22Rv1 (cell line): ENCODE measurements at regions not wholly inside any gene's neighbourhood (a gene's known extent, or its start where the extent isn't known, plus 50 kb on each side); places are given as distances from the start of the nearest gene placed in this dataset.

ENCODE experiments used
- ZFX ChIP-seq: fragments of 450-650 bp; IDR thresholded peaks from 2 replicates; pipeline ENCODE4 v1.6.1; 2017; ENCODE audit warnings: antibody characterized with exemption, borderline replicate concordance
- TF ChIP-seq, protein P1 (sequence below): fragments of 450-650 bp; IDR thresholded peaks from 2 replicates; pipeline ENCODE4 v1.5.1; 2017; ENCODE audit warnings: mild to moderate bottlenecking

DNA sequence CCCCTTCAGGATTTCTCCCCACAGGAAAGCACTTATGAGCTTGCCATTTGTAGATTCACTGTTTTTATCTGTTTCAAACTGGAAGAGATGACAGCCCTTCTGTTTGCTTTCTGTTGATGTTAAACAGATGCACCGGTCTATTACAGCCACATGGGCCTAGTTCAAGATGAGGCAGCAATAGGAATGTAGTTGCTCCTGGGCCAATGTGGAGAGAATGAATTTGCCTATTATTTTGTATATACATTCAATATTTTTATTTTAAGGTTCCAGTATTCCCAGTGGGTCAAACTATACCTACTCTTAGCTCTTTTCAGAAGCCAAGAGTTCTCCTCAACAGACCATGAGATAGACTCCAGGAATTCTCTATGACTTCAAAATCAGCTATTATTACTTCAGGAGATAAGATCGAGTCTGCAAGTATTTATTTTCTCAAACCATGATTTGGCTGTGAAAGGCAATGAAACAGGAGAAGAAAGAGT lies 461.6 kb downstream of the RASEF start:
- no peak for TF ChIP-seq ZFX
- TF ChIP-seq, protein P1, sequence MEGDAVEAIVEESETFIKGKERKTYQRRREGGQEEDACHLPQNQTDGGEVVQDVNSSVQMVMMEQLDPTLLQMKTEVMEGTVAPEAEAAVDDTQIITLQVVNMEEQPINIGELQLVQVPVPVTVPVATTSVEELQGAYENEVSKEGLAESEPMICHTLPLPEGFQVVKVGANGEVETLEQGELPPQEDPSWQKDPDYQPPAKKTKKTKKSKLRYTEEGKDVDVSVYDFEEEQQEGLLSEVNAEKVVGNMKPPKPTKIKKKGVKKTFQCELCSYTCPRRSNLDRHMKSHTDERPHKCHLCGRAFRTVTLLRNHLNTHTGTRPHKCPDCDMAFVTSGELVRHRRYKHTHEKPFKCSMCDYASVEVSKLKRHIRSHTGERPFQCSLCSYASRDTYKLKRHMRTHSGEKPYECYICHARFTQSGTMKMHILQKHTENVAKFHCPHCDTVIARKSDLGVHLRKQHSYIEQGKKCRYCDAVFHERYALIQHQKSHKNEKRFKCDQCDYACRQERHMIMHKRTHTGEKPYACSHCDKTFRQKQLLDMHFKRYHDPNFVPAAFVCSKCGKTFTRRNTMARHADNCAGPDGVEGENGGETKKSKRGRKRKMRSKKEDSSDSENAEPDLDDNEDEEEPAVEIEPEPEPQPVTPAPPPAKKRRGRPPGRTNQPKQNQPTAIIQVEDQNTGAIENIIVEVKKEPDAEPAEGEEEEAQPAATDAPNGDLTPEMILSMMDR, result no peak
